Activated T-cell treated with anti-CD3 and anti-CD28 coated beads, Interleukin-2, amount 50 U/mL, for 1 hour (primary cell): ENCODE measurements at regions not wholly inside any gene's neighbourhood (a gene's known extent, or its start where the extent isn't known, plus 50 kb on each side); places are given as distances from the start of the nearest gene placed in this dataset.

Experiments used
- DNase-seq: peaks from one replicate; pipeline ENCODE4 v3.0.0-alpha.2; 2020

- no peak for DNase-seq
These were observed 267.2 kb upstream of the ECI2 start for GRCh38 chr6:4402477-4402976.

DNA sequence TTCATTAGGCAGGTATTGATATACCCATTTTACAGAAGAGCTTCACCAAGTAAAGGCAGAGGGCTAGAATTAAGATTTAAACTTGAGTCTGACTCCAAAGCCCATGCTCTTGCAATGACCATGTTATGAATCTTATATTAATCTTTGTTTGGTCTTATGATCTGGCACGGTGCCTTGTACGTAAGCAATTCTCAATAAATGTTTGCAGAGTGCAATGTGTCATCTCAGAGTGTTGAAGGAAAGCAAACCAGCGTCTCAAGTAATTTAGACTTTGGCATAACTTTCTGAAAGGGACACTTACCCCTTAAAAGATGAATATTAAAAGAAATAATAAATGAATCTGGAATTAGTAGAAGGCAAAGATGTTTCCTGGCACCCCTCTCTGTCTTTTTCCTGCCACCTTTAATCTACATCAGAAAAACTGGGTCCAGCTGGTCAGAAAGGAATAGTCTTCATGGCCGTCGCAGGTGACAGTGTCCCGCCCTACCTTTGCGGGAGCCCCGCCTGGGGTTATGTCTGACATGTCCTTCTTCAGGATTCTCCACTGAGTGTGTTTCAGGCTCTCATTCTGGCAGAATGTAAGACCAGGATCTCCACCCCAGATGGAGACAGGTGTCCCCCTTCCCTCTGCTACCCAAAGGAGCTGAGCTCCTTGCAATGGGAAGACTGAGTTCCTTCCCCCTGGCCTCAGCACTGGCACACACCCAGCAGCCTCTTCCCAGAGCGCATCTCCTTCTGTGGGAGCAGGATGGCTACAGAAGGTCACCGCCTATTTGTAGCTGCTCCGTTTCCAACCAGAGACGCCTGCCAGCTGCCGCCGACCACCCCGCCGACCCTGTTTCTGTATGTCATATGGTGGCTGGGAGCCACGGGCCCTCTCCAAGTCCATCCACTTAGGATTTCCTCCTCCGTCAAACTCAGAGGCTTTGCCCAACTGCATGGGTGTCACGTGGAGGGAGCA lies 266.3 kb upstream of the ECI2 start:
- no peak for DNase-seq

DNA sequence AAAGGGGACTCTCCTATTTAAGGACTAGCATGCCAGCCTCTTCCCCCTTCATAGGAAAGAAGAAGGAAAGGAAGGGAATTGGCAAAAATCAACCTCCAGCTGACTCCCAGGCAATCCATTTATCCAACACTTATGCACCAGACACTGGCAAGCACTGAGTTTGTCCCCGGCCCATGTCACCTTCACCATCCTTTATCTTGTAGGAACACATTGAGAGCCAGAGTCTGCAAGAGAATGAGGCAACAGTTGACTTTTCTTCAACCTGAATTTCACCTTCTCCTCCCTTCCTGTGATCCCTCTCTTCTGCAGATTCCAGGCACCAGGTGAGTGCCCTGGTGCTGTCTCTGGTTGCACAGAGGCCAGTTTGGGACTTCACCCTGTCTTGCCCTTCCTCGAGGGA lies 264.3 kb upstream of the ECI2 start:
- no peak for DNase-seq

DNA sequence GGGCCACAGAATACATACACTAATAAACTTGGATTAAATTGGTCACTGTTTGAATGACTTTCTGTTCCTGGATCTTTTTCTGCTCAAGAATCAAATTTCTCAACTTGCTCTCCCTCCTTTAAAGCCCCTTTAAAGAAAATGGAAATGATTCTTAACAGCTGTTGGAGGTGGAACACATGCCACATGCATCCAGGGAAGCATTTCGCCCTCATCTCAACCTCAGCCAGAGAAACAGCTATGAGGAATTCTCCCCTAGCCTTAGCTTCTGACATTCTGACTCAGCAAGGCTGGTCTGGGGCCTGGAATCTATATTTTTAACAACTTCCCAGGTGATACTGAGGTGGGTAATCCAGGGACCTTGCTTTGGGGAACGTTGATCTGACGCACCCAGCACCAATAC lies 263.4 kb upstream of the ECI2 start:
- DNase-seq, result no peak

DNA sequence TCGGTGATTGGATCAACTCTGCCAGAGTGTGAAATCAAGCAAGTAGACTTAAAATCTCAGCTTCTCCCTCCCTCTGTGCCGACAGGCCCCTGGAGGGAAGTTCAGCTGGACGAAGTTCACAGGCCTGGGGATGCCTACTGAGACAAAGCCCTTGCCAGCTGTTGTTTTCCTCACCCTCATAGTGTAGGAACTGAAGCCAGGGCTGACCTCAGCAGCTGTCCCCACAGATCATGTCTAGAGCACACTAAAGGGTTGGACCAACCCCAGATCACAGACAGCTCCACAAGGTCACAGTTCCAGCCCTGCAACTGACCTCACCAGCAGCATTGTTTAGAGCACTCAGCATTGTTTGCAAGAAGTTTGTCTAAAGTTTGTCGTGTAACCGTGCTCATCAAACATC lies 261.9 kb upstream of the ECI2 start:
- no peak for DNase-seq

GRCh38 chr6:4396044-4396443 lies 260.7 kb upstream of the ECI2 start:
- DNase-seq, result no peak

DNA sequence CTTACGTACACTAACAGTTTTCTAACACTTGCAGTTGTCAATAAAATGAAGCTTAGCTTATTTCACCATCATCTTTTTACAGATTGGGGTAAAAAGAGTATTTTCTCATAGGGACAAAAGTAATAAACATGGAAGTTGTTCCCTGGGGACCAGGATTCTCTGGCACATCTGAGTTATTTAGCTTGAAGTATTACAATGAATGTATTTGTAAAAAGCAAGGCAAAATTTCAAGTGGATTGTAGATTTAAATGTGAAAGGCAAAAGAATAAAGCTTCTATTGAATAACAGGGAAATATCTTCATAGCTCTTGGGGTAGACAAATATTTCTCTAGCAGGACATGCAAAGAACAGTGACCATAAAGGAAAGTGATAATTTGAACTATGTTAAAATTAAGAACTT lies 260.0 kb upstream of the ECI2 start:
- DNase-seq, result no peak

GRCh38 chr6:4394786-4395185 lies 259.4 kb upstream of the ECI2 start:
- DNase-seq, result no peak

DNA sequence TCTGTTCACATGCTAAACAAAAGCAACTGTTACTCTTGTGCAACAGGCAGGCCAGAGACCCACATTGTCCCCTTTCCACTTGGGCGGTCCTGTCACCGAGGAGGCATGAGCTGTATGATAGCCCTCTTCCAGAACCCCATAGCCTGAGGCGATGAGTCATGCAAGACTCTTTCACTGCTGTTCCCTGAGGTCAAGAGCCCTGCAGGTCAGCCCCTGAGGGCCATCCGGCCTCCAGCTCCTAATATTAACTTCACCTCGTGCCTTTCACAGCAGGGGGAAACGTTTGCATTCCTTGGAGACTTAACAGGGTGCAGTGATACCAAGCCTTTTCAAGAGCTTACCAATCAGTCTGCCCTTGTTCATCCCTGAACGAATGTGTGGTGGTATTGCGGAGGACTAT lies 253.3 kb upstream of the ECI2 start:
- no peak for DNase-seq

DNA sequence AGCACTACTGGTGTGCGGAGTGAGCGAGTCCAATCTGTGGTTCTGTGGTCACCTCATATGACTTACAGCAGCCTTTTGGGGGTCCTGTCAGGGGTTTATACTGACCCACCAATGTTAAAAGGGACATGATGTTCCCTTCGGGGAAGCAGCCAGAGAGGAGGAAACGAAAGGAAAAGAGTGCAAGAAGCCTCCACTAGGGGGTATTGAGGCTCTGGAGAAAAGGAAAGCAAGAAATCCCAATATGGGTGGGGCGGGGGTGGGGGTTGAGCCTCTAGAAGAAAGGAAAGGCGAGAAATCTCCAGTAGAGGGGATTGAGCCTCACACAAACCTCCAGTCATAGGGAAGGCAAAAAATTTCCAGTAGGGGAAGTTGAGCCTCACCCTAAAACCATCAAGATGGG lies 249.3 kb upstream of the ECI2 start:
- no peak for DNase-seq

DNA sequence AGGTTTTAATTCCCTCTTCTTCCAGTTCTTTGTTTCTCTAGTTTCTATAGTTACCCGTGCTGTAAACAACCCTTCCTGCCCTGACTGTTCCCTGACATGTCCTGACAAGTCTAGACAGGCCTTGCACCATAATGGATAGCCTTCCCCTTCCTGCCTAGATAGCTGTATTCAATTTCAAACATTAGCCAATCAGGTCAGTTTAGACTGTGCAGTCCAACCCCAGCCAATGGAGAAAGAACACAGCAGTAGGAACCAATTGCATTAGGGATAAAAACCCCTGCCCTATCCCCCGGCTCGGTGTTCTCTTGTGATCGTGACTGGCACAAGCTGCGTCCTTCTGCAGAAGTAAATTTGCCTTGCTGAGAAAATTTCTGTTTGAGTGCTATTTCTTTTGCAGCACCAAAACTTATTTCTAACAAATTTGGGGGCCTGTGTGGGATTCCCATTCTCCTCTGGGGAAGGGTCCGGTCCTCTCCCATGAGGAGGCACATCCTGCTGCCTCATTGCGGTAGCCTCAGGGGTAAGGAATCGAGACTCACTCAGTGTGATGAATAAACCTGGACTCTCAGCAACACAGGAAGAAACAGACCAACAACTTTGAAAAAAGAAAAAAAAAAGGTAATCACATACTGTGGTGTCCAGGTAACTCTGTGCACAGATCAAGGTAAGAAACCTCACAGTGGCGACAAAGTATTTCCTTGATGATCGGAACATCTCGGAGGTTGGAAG lies 248.7 kb upstream of the ECI2 start:
- DNase-seq, result no peak

GRCh38 chr6:4382362-4382853 lies 247.0 kb upstream of the ECI2 start:
- DNase-seq, result no peak

GRCh38 chr6:4381381-4381780 lies 246.0 kb upstream of the ECI2 start:
- no peak for DNase-seq

DNA sequence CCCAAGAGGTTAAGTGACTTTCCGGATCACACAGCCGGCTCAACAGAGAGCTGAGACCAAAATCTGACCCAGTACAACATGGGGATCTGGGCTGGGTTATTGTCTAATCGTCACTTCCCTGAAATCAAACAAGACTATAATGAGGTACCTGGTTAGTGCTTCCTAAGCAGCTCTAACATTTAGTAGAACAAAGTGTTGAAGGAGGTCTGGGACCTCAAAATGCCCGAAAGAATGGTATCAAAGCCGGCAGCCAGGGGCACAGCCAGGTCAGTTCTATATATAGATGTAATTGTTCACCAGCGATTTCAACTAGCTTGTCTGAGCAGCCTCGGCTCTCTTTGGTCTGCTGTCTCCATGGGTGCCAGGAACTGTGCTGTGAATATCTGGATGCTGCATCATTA lies 245.5 kb upstream of the ECI2 start:
- DNase-seq, result no peak

GRCh38 chr6:4379958-4380357 lies 244.6 kb upstream of the ECI2 start:
- no peak for DNase-seq

- no peak for DNase-seq
These were observed 243.1 kb upstream of the ECI2 start for GRCh38 chr6:4378319-4378996.

GRCh38 chr6:4377603-4378002 lies 242.2 kb upstream of the ECI2 start:
- DNase-seq, result no peak

GRCh38 chr6:4374216-4374615 lies 238.8 kb upstream of the ECI2 start:
- no peak for DNase-seq

DNA sequence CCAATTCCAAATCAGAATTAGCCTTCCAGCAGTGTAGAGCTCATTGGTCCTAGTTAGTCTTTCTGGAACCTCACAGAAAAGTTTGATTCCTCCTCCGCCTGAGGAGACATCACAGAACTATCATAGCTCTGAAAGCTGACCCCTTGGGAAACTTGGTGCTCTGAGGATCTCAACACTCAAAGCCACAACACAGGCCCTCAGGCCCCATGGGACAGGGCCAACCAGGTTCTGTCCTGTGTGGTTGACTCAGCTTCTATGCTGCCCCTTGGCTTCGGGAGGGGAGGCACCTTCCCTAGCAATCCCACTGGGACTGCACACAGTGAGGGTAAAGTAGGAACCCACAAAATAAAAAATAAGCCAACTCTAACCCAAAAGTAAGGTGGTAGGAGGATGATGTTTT lies 237.5 kb upstream of the ECI2 start:
- DNase-seq, result no peak

- no peak for DNase-seq
These were observed 236.0 kb upstream of the ECI2 start for GRCh38 chr6:4371207-4371921.

DNA sequence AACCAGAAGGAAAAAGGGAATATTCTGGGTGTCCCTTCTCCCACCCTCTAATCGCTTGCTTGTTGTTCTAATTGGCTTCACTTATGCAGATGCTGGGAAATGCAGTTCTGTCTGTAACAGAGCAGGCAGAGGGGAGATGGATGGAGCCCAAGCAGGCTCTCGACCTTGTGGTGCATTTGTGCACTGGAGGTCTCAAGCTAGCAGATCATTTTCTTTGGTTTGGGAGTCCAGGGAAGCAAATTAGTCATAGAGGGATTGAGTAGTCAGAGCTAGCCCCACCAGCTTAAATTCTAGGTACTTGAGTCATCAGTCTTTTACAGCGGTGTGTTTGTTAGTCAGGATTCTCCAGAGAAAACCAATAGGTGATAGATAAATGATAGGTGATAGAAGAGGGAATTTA lies 234.7 kb upstream of the ECI2 start:
- no peak for DNase-seq

DNA sequence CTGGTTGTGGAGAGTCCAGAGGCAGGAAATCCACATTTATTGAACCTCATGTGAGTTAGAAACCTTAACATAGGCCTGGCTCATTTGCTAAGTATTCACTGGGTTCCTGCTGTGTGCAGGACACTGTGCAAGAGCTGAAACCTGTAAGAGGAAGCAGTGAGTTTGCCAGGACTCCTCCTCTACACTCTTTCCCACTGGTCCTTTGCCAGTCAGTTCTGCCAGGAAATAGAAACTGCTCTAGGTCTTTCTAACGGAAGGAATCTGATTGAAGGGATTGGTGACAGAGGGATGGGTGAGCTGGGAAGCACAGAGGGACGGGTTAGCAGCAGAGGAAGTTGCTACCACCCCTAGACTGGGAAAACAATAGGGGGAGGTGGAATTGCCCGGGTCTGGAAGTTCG lies 234.2 kb upstream of the ECI2 start:
- DNase-seq, result no peak

DNA sequence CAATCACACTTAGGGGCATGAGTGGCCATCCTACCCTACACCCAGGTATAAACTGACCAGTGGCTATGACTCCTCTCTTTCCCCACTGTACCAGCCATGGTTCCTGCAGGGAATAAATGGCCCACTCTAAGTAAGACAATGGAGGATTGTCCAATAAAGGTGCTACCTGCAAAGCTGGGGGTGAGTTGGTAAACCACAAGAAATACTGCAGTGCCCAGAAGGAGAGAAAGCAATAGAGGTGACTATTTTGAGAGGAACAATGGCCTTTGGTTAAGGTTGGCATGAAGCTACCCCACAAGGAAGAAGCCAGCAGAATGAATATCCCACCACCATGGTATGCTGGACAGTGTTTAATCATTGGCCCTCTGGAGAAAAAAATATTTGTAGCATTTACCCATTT lies 233.3 kb upstream of the ECI2 start:
- no peak for DNase-seq
